Heart left ventricle (tissue), 13 donors: ENCODE measurements at regions not wholly inside any gene's neighbourhood (a gene's known extent, or its start where the extent isn't known, plus 50 kb on each side); places are given as distances from the start of the nearest gene placed in this dataset.

Source experiments
- CTCF ChIP-seq, 12 donors: fragments of 200-600 bp; sonication (generic) in 4 of 12; IDR thresholded peaks; one replicate each; pipeline versions ENCODE4 v1.5.0 to v1.8.0; 2018 to 2022; ENCODE audit warnings: antibody characterized with exemption in 12 of 12, mild to moderate bottlenecking in 5 of 12
- POLR2A ChIP-seq, 2 donors: fragments of 450-650 bp; IDR thresholded peaks; one replicate each; pipeline ENCODE4 v1.6.1; 2017; ENCODE audit warnings: antibody characterized with exemption in 2 of 2, mild to moderate bottlenecking in 2 of 2, moderate library complexity in 2 of 2
- donor health status: ischemic (EF 13 %, LVEDD 7.1; RV severe dilation, severe dysfunction).
- donor health status: DM: no; HTN: yes; CAD: no.
- donor health status: DM: no; HTN: no; CAD: no.
- donor health status: ischemic (EF 25% LVEDD 6.9; RV normal size, moderate dysfunction).
- donor health status: ischemic (EF 25% LVEDD 5.7; RV mildly dilated, moderate dysfunction).
- donor health status: ischemic (EF 35%, LVEDD 5.7; RV mildly dilated, moderate dysfunction).
- donor health status: nonischemic (EF 11% LVEDD 7.7; RV severe dilation, severe dysfunction).
- donor health status: DM: yes; HTN: yes; CAD: no.
- donor health status: PGD.
- donor health status: ischemic (EF 29% LVEDD 5.4; RV normal size, mild dysfunction).
- donor health status: nonischemic (EF 23%, LVEDD 6.1; RV moderate dilation, normal function).

GRCh38 chr20:12728782-12729181 lies 280.0 kb upstream of the SPTLC3 start:
- TF ChIP-seq CTCF (IDR thresholded peaks at IDR 0.05) (no peak), POLR2A (IDR thresholded peaks at IDR 0.05) (no peak)
